WTC11 (cell line): ENCODE measurements at regions not wholly inside any gene's neighbourhood (a gene's known extent, or its start where the extent isn't known, plus 50 kb on each side); places are given as distances from the start of the nearest gene placed in this dataset.
"Not testable (repeated sequence)": the region's sequence is repeated elsewhere in the genome, so short reads cannot be mapped to it uniquely, and the experiment has no call there.

Source experiments
- CTCF ChIP-seq: fragments of 200-600 bp; IDR thresholded peaks from 2 replicates; pipeline ENCODE4 v1.8.0; 2022; ENCODE audit warnings: antibody characterized with exemption
- ESRRA ChIP-seq: sonication (generic); formaldehyde crosslinking; IDR thresholded peaks from 2 replicates; pipeline ENCODE4 v1.8.1; 2022; ENCODE audit warnings: mild to moderate bottlenecking, missing genetic modification reagents, borderline replicate concordance
- FOXP4 ChIP-seq: sonication (generic); formaldehyde crosslinking; IDR thresholded peaks from 2 replicates; pipeline ENCODE4 v1.8.0; 2022; ENCODE audit warnings: mild to moderate bottlenecking, missing genetic modification reagents
- MAX ChIP-seq: sonication (generic); formaldehyde crosslinking; IDR thresholded peaks from 2 replicates; pipeline ENCODE4 v1.8.0; 2022; ENCODE audit warnings: mild to moderate bottlenecking, missing genetic modification reagents
- MLX ChIP-seq: sonication (generic); formaldehyde crosslinking; IDR thresholded peaks from 2 replicates; pipeline ENCODE4 v1.8.1; 2023; ENCODE audit warnings: mild to moderate bottlenecking, missing genetic modification reagents, moderate library complexity
- NR2C2 ChIP-seq: sonication (generic); formaldehyde crosslinking; IDR thresholded peaks from 2 replicates; pipeline ENCODE4 v1.8.0; 2022; ENCODE audit warnings: mild to moderate bottlenecking, missing genetic modification reagents
- SMAD4 ChIP-seq: sonication (generic); formaldehyde crosslinking; IDR thresholded peaks from 2 replicates; pipeline ENCODE4 v1.8.0; 2022; ENCODE audit warnings: mild to moderate bottlenecking, missing genetic modification reagents
- TP53 ChIP-seq: sonication (generic); formaldehyde crosslinking; IDR thresholded peaks from 2 replicates; pipeline ENCODE4 v1.8.1; 2023; ENCODE audit warnings: mild to moderate bottlenecking, missing genetic modification reagents
- USF1 ChIP-seq: sonication (generic); formaldehyde crosslinking; IDR thresholded peaks from 2 replicates; pipeline ENCODE4 v1.8.0; 2022; ENCODE audit warnings: mild to moderate bottlenecking, missing genetic modification reagents
- ZBTB21 ChIP-seq: sonication (generic); formaldehyde crosslinking; IDR thresholded peaks from 2 replicates; pipeline ENCODE4 v1.8.1; 2023; ENCODE audit warnings: mild to moderate bottlenecking, missing genetic modification reagents, borderline replicate concordance
- ZNF281 ChIP-seq: sonication (generic); formaldehyde crosslinking; IDR thresholded peaks from 2 replicates; pipeline ENCODE4 v1.8.0; 2023; ENCODE audit warnings: mild to moderate bottlenecking, missing genetic modification reagents
- ZNF317 ChIP-seq: sonication (generic); formaldehyde crosslinking; IDR thresholded peaks from 2 replicates; pipeline ENCODE4 v1.8.1; 2023; ENCODE audit warnings: low read depth, mild to moderate bottlenecking, moderate library complexity, missing genetic modification reagents, borderline replicate concordance
- ZSCAN18 ChIP-seq: fragments of 250-450 bp; sonication (Bioruptor Pico); IDR thresholded peaks from 2 replicates; pipeline ENCODE4 v2.1.2; 2022; ENCODE audit warnings: mild to moderate bottlenecking, moderate library complexity

GRCh38 chr4:131741836-131742235 lies 1407.3 kb upstream of the PCDH10 start:
- not testable (repeated sequence) for TF ChIP-seq CTCF; USF1 (CRISPR knock-in tag); ZNF281; ESRRA (CRISPR knock-in tag); NR2C2 (CRISPR knock-in tag); ZNF317; FOXP4; ZBTB21; MAX (CRISPR knock-in tag); TP53; MLX (CRISPR knock-in tag); SMAD4 (CRISPR knock-in tag); ZSCAN18
